ENCODE measurements at regions not wholly inside any gene's neighbourhood (a gene's known extent, or its start where the extent isn't known, plus 50 kb on each side); places are given as distances from the start of the nearest gene placed in this dataset.
"Not testable (repeated sequence)": the region's sequence is repeated elsewhere in the genome, so short reads cannot be mapped to it uniquely, and the experiment has no call there.

GRCh38 chr10:28181478-28182096 is 121.3 kb downstream of the MPP7 start:
- TF ChIP-seq CTCF (IDR thresholded peaks at IDR 0.05; ENCODE audit: low read depth, low read length, missing control alignments) = no peak
- no peak overlapping the region for H3K4me3 ChIP-seq (replicated peaks; ENCODE audit: low read depth, low read length)
- DNase-seq (ENCODE audit: extremely low read depth, low read depth) = no peak

- TF ChIP-seq CTCF (IDR thresholded peaks at IDR 0.05; ENCODE audit: low read depth, low read length, missing control alignments) = no peak
- DNase-seq (ENCODE audit: extremely low read depth, low read depth) = no peak
- no peak overlapping the region for H3K4me3 ChIP-seq (replicated peaks; ENCODE audit: low read depth, low read length)
These were observed 122.2 kb downstream of the MPP7 start for GRCh38 chr10:28180654-28181053.

- no peak for DNase-seq (ENCODE audit: extremely low read depth, low read depth)
- no peak overlapping the region for H3K4me3 ChIP-seq (replicated peaks; ENCODE audit: low read depth, low read length)
- no peak for TF ChIP-seq CTCF (IDR thresholded peaks at IDR 0.05; ENCODE audit: low read depth, low read length, missing control alignments)
These were observed 123.1 kb downstream of the MPP7 start for GRCh38 chr10:28179743-28180099.

- peak; percentile 51 for TF ChIP-seq CTCF (IDR thresholded peaks at IDR 0.05; ENCODE audit: low read depth, low read length, missing control alignments)
- H3K4me3 ChIP-seq (replicated peaks; ENCODE audit: low read depth, low read length) = no peak overlapping the region
- DNase-seq (ENCODE audit: extremely low read depth, low read depth) = peak; percentile 72
These were observed 123.7 kb downstream of the MPP7 start for GRCh38 chr10:28179006-28179742.

- no peak overlapping the region for H3K4me3 ChIP-seq (replicated peaks; ENCODE audit: low read depth, low read length)
- no peak for DNase-seq (ENCODE audit: extremely low read depth, low read depth)
- no peak for TF ChIP-seq CTCF (IDR thresholded peaks at IDR 0.05; ENCODE audit: low read depth, low read length, missing control alignments)
These were observed 124.8 kb downstream of the MPP7 start for GRCh38 chr10:28177944-28178637.

GRCh38 chr10:28176498-28176897 is 126.4 kb downstream of the MPP7 start:
- H3K4me3 ChIP-seq (replicated peaks; ENCODE audit: low read depth, low read length); DNase-seq (ENCODE audit: extremely low read depth, low read depth): not testable (repeated sequence)

- TF ChIP-seq CTCF (IDR thresholded peaks at IDR 0.05; ENCODE audit: low read depth, low read length, missing control alignments) = no peak
- no peak for DNase-seq (ENCODE audit: extremely low read depth, low read depth)
- H3K4me3 ChIP-seq (replicated peaks; ENCODE audit: low read depth, low read length) = no peak overlapping the region
These were observed 130.6 kb downstream of the MPP7 start for GRCh38 chr10:28172223-28172610.

All from HFF-Myc (cell line).